H1 (cell line): ENCODE measurements at regions not wholly inside any gene's neighbourhood (a gene's known extent, or its start where the extent isn't known, plus 50 kb on each side); places are given as distances from the start of the nearest gene placed in this dataset.

ENCODE experiments used
- CTCF ChIA-PET: fragments of 300-600 bp; sonication (Branson Sonifier 250); formaldehyde crosslinking; loops from one replicate; lab custom pipeline; 2021; ENCODE audit not compliant: partially characterized antibody; lab: Charles Lee
- POLR2A ChIA-PET: fragments of 300-600 bp; sonication (Branson Sonifier 250); formaldehyde crosslinking; loops from one replicate; lab custom pipeline; 2021; ENCODE audit warnings: inconsistent platforms; ENCODE audit not compliant: partially characterized antibody; lab: Charles Lee
- DNase-seq, 2 experiments: peaks; one replicate each; pipeline versions ENCODE4 v3.0.0 to v3.0.0-alpha.2; 2010 to 2022; ENCODE audit warnings: low spot score in 2 of 2, low read depth in 1 of 2, mixed read lengths in 1 of 2
- FAIRE-seq: peaks from 2 replicates; lab custom pipeline; 2011; peaks lifted over from hg19 to GRCh38; lab: Jason Lieb, UNC
- H2AFZ ChIP-seq: 2 replicates; pipeline ENCODE4 v1.8.1; 2012; ENCODE audit warnings: low read length, inconsistent platforms
- H2AK5ac ChIP-seq: 2 replicates; pipeline ENCODE4 v1.6.1; 2013; ENCODE audit warnings: low read depth, low read length
- H2BK120ac ChIP-seq: replicated peaks from 2 replicates; pipeline ENCODE3; 2013; ENCODE audit warnings: low read depth, low read length, inconsistent platforms
- H2BK12ac ChIP-seq: 2 replicates; pipeline ENCODE4 v1.6.1; 2013; ENCODE audit warnings: low read depth, low read length
- H2BK15ac ChIP-seq: 2 replicates; pipeline ENCODE4 v1.6.1; 2013; ENCODE audit warnings: low read length
- H2BK20ac ChIP-seq: 2 replicates; pipeline ENCODE4 v1.6.1; 2013; ENCODE audit warnings: low read length
- H2BK5ac ChIP-seq: 2 replicates; pipeline ENCODE4 v1.6.1; 2013; ENCODE audit warnings: low read depth, low read length
- H3K14ac ChIP-seq: 2 replicates; pipeline ENCODE4 v1.6.1; 2013; ENCODE audit warnings: inconsistent platforms; ENCODE audit not compliant: insufficient read length
- H3K18ac ChIP-seq: 2 replicates; pipeline ENCODE4 v1.6.1; 2013; ENCODE audit warnings: low read length; ENCODE audit errors: extremely low read depth
- H3K23ac ChIP-seq: 2 replicates; pipeline ENCODE4 v1.6.1; 2013; ENCODE audit warnings: inconsistent platforms; ENCODE audit not compliant: insufficient read length
- H3K23me2 ChIP-seq: 2 replicates; pipeline ENCODE4 v1.6.1; 2013; ENCODE audit warnings: low read depth, low read length
- H3K27ac ChIP-seq: 2 replicates; pipeline ENCODE4 v1.6.1; 2011; ENCODE audit warnings: low read depth, low read length, inconsistent platforms
- H3K27me3 ChIP-seq, 4 experiments: replicated peaks in 1 of 4; 1 replicate in 1 of 4; 2 replicates in 3 of 4; pipeline versions ENCODE4 v1.6.1 to v1.8.1; 2011 to 2013; ENCODE audit warnings: low read length in 3 of 4, mild to moderate bottlenecking in 3 of 4, inconsistent platforms in 2 of 4, mixed read lengths in 2 of 4, moderate library complexity in 1 of 4; ENCODE audit not compliant: control insufficient read depth in 3 of 4, insufficient read depth in 3 of 4; ENCODE audit errors: extremely low read depth in 1 of 4
- H3K36me3 ChIP-seq, 4 experiments: 2 replicates each; pipeline versions ENCODE4 v1.6.1 to v1.8.1; 2011 to 2013; ENCODE audit warnings: mild to moderate bottlenecking in 4 of 4, low read length in 3 of 4, moderate library complexity in 2 of 4, control low read depth in 1 of 4, inconsistent platforms in 1 of 4; ENCODE audit not compliant: insufficient read depth in 4 of 4, control insufficient read depth in 2 of 4
- H3K4ac ChIP-seq: replicated peaks from 2 replicates; pipeline ENCODE3; 2013; ENCODE audit warnings: low read length, low read depth, mixed read lengths, inconsistent platforms; ENCODE audit not compliant: insufficient read length
- H3K4me1 ChIP-seq, 4 experiments: replicated peaks in 1 of 4; 1 replicate in 1 of 4; 2 replicates in 3 of 4; pipeline versions ENCODE4 v1.6.1 to v1.8.1; 2011 to 2013; ENCODE audit warnings: low read length in 3 of 4, inconsistent platforms in 2 of 4, mixed read lengths in 1 of 4; ENCODE audit not compliant: insufficient read depth in 4 of 4, control insufficient read depth in 3 of 4
- H3K4me2 ChIP-seq, 2 experiments: 2 replicates each; pipeline versions ENCODE4 v1.6.1 to v1.8.1; 2011 to 2013; ENCODE audit warnings: low read depth in 2 of 2, low read length in 2 of 2, control low read depth in 1 of 2, inconsistent platforms in 1 of 2, mild to moderate bottlenecking in 1 of 2; ENCODE audit not compliant: insufficient read depth in 1 of 2
- H3K4me3 ChIP-seq, 4 experiments: fragments of 200-600, 300-600 bp in 1 of 4; sonication (generic), shearing (Covaris generic), sonication (Bioruptor Twin) in 1 of 4; 2 replicates each; pipeline versions ENCODE4 v1.5.1 to v1.8.1; 2011 to 2016; ENCODE audit warnings: low read length in 4 of 4, low read depth in 3 of 4, control low read depth in 2 of 4, inconsistent platforms in 2 of 4, mild to moderate bottlenecking in 2 of 4, mixed read lengths in 1 of 4, moderate library complexity in 1 of 4; ENCODE audit not compliant: insufficient read depth in 2 of 4; ENCODE audit errors: extremely low read depth in 1 of 4
- H3K56ac ChIP-seq: replicated peaks from 2 replicates; pipeline ENCODE3; 2013; ENCODE audit warnings: low read depth, mild to moderate bottlenecking, mixed read lengths, low read length, inconsistent platforms; ENCODE audit not compliant: insufficient read length
- H3K79me1 ChIP-seq: 2 replicates; pipeline ENCODE4 v1.6.1; 2013; ENCODE audit warnings: low read depth, low read length, control low read depth
- H3K79me2 ChIP-seq, 2 experiments: 2 replicates each; pipeline versions ENCODE4 v1.6.1 to v1.8.1; 2012 to 2013; ENCODE audit warnings: low read length in 2 of 2, mild to moderate bottlenecking in 2 of 2, inconsistent platforms in 1 of 2; ENCODE audit not compliant: insufficient read depth in 2 of 2, control insufficient read depth in 1 of 2
- H3K9ac ChIP-seq, 4 experiments: replicated peaks in 1 of 4; 1 replicate in 1 of 4; 2 replicates in 3 of 4; pipeline versions ENCODE4 v1.6.1 to v1.8.1; 2011 to 2013; ENCODE audit warnings: low read depth in 3 of 4, low read length in 3 of 4, control low read depth in 2 of 4, mild to moderate bottlenecking in 2 of 4, moderate library complexity in 2 of 4, inconsistent platforms in 1 of 4; ENCODE audit errors: extremely low read depth in 1 of 4
- H3K9me3 ChIP-seq, 2 experiments: 2 replicates each; pipeline versions ENCODE4 v1.6.1 to v1.8.1; 2012 to 2013; ENCODE audit warnings: mild to moderate bottlenecking in 2 of 2, moderate library complexity in 2 of 2, control low read depth in 1 of 2, inconsistent platforms in 1 of 2, low read depth in 1 of 2, low read length in 1 of 2, mixed read lengths in 1 of 2; ENCODE audit not compliant: insufficient read depth in 2 of 2
- H4K20me1 ChIP-seq, 2 experiments: replicated peaks in 1 of 2; 2 replicates each; pipeline versions ENCODE3 to v1.8.1; 2011 to 2013; ENCODE audit warnings: inconsistent platforms in 2 of 2, low read length in 2 of 2, mild to moderate bottlenecking in 1 of 2; ENCODE audit not compliant: insufficient read depth in 2 of 2, control insufficient read depth in 1 of 2
- H4K5ac ChIP-seq: 2 replicates; pipeline ENCODE4 v1.6.1; 2013; ENCODE audit warnings: low read length, low read depth, mixed read lengths, inconsistent platforms; ENCODE audit not compliant: insufficient read length
- H4K8ac ChIP-seq: 2 replicates; pipeline ENCODE4 v1.8.0; 2013; ENCODE audit warnings: mild to moderate bottlenecking, moderate library complexity, low read length, inconsistent platforms; ENCODE audit not compliant: insufficient read depth; ENCODE audit errors: extremely low read depth
- H4K91ac ChIP-seq: replicated peaks from 2 replicates; pipeline ENCODE3; 2013; ENCODE audit warnings: low read length, mixed read lengths, inconsistent platforms; ENCODE audit not compliant: insufficient read length
- BRCA1 ChIP-seq: IDR thresholded peaks from 2 replicates; pipeline ENCODE4 v1.6.1; 2012; ENCODE audit warnings: low read depth, low read length, improper control_type of control experiment
- CBX8 ChIP-seq: fragments of 300-800, 300-1000 bp; sonication (generic); IDR thresholded peaks from 2 replicates; pipeline ENCODE4 v1.7.1; 2016; ENCODE audit warnings: low read depth, low read length, borderline replicate concordance
- CTCF ChIP-seq, 3 experiments: IDR thresholded peaks; 1 replicate in 2 of 3; 2 replicates in 1 of 3; pipeline versions ENCODE4 v1.5.1 to v1.6.1; 2011; ENCODE audit warnings: low read length in 3 of 3, mild to moderate bottlenecking in 3 of 3, inconsistent platforms in 2 of 3, low read depth in 1 of 3, moderate library complexity in 1 of 3; ENCODE audit not compliant: insufficient read depth in 1 of 3; ENCODE audit errors: control extremely low read depth in 1 of 3
- HDAC6 ChIP-seq: IDR thresholded peaks from one replicate; pipeline ENCODE4 v1.7.1; 2012; ENCODE audit warnings: low read depth, mild to moderate bottlenecking, inconsistent platforms, low read length, moderate library complexity
- POLR2A ChIP-seq, 2 experiments: IDR thresholded peaks; 1 replicate in 1 of 2; 2 replicates in 1 of 2; pipeline ENCODE4 v1.6.1; 2011; ENCODE audit warnings: low read depth in 2 of 2, low read length in 2 of 2, mild to moderate bottlenecking in 2 of 2; ENCODE audit errors: control extremely low read depth in 1 of 2
- SP2 ChIP-seq: IDR thresholded peaks from 2 replicates; pipeline ENCODE4 v1.6.1; 2012; ENCODE audit warnings: mild to moderate bottlenecking, low read length, inconsistent platforms
- SRF ChIP-seq: IDR thresholded peaks from 2 replicates; pipeline ENCODE4 v1.6.1; 2011; ENCODE audit warnings: mild to moderate bottlenecking, low read depth, low read length, moderate library complexity
- TAF7 ChIP-seq: optimal IDR thresholded peaks from 2 replicates; pipeline ENCODE3; 2011; ENCODE audit warnings: low read depth, mild to moderate bottlenecking, inconsistent platforms, low read length, moderate library complexity, borderline replicate concordance
- TCF12 ChIP-seq: IDR thresholded peaks from 2 replicates; pipeline ENCODE4 v1.6.1; 2011; ENCODE audit warnings: low read depth, mild to moderate bottlenecking, low read length
- WGBS, 2 experiments: shearing (Covaris generic) in 1 of 2; methylation state at CpG; one replicate each; pipeline versions ENCODE4 v1.1.6 to v1.1.7; 2013 to 2015; ENCODE audit warnings: low lambda C conversion rate in 2 of 2, mixed read lengths in 2 of 2, inconsistent platforms in 1 of 2, low coverage in 1 of 2, missing lambda C conversion rate in 1 of 2; ENCODE audit not compliant: insufficient replicate concordance in 2 of 2, insufficient coverage in 1 of 2, insufficient read length in 1 of 2; ENCODE audit errors: extremely low coverage in 1 of 2, missing lambda C conversion rate in 1 of 2; 5-methylcytosine and 5-hydroxymethylcytosine counted together
- TF ChIP-seq, protein P1 (sequence below): IDR thresholded peaks from 2 replicates; pipeline ENCODE4 v1.6.1; 2011; ENCODE audit warnings: low read length, improper control_type of control experiment

- no peaks in the 10 kb centered on the region for H3K23me2 ChIP-seq
- no peak overlapping the region for H2BK15ac ChIP-seq
- H3K79me1 ChIP-seq = no peaks in the 10 kb centered on the region
- H3K56ac ChIP-seq = no peak overlapping the region
- CTCF ChIA-PET = interaction anchor here (0.6 to 1.8 kb wide), 11 partner anchors 11 to 1375 kb away, joined by 3 to 5 read pairs (median 3); no protein-coding TSS in a partner anchor
- 54% methylated on average over 4 of the region's 4 CpGs; no CpG with 5 or more reads in 1 of the 2 experiments for WGBS, 2 experiments
- POLR2A ChIA-PET = no interaction called here
- no peak overlapping the region for H4K8ac ChIP-seq
- DNase-seq (peak in 1 of 2 experiments; percentile 5), FAIRE-seq (peak; percentile 73)
- H3K4me1 ChIP-seq = 0 out of 7 replicates have a peak, but pooled peaks cover 0 to 2% (median 0%) of the 10 kb centered on the region in 4 experiments
- no peaks in the 10 kb centered on the region for H4K20me1 ChIP-seq
- no peak overlapping the region for H3K14ac ChIP-seq
- H3K18ac ChIP-seq = no peak overlapping the region
- H2BK5ac ChIP-seq = no peak overlapping the region
- H2AK5ac ChIP-seq = no peak overlapping the region
- no peak overlapping the region for H4K5ac ChIP-seq
- no peak overlapping the region for H4K91ac ChIP-seq
- H2BK120ac ChIP-seq = no peak overlapping the region
- no peak overlapping the region for H3K4me3 ChIP-seq
- no peak overlapping the region for H3K27ac ChIP-seq
- H2BK20ac ChIP-seq = no peak overlapping the region
- H3K27me3 ChIP-seq = no peaks in the 10 kb centered on the region
- no peak overlapping the region for H3K23ac ChIP-seq
- H3K9ac ChIP-seq = no peak overlapping the region
- H2BK12ac ChIP-seq = no peak overlapping the region
- no peak overlapping the region for H3K4ac ChIP-seq
- no peak overlapping the region for H3K4me2 ChIP-seq
- H2AFZ ChIP-seq = no peak overlapping the region
- no peaks in the 10 kb centered on the region for H3K79me2 ChIP-seq
- H3K9me3 ChIP-seq = 0 out of 4 replicates have a peak, but pooled peaks cover 0 to 3% of the 10 kb centered on the region in 2 experiments
- no peaks in the 10 kb centered on the region for H3K36me3 ChIP-seq
- TF ChIP-seq SP2 (no peak), POLR2A (IDR thresholded peaks at IDR 0.05; ENCODE audit: control extremely low read depth in 1 of 2, low read depth in 2 of 2, low read length in 2 of 2) (no peak), SRF (no peak), TAF7 (no peak), CTCF (IDR thresholded peaks at IDR 0.05; ENCODE audit: control extremely low read depth in 1 of 3, insufficient read depth in 1 of 3, low read depth in 1 of 3, low read length in 3 of 3) (peak in 2 of 3 experiments; percentile 48 to 66; a peak in 3 of 4 replicates), HDAC6 (no peak), BRCA1 (no peak), TCF12 (no peak), CBX8 (no peak)
- TF ChIP-seq, protein P1, sequence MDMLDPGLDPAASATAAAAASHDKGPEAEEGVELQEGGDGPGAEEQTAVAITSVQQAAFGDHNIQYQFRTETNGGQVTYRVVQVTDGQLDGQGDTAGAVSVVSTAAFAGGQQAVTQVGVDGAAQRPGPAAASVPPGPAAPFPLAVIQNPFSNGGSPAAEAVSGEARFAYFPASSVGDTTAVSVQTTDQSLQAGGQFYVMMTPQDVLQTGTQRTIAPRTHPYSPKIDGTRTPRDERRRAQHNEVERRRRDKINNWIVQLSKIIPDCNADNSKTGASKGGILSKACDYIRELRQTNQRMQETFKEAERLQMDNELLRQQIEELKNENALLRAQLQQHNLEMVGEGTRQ = no peak
Measured at GRCh38 chr11:38791346-38791961, 2193.4 kb upstream of the RAG2 start.
